ENCODE measurements at regions not wholly inside any gene's neighbourhood (a gene's known extent, or its start where the extent isn't known, plus 50 kb on each side); places are given as distances from the start of the nearest gene placed in this dataset.

DNA sequence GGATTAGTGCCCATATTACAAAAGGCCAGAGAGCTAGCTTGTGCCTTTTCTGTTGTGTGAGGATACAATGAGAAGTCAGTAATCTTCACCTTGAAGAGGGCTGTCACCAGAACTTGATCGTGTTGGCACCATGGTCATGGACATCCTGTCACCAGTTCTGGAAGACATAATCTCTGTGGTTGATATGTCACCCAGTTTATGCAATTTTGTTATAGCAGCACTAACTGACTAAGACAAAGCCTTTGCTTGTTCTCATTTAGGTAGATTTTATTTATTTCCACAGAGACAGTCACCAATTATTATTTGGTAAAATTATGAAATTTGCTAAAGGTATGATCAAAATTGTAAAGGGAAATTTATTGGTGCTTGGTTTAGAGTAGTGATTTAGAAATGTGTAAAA is 308.8 kb upstream of the CPXCR1 start:
- DNase-seq (ENCODE audit: low spot score) = no peak
- TF ChIP-seq CTCF (IDR thresholded peaks at IDR 0.05) = no peak
- Histone ChIP-seq H3K27ac (no peak overlapping the region), H3K4me3 (no peak overlapping the region)

- H3K27ac ChIP-seq = no peak overlapping the region
- no peak overlapping the region for H3K4me3 ChIP-seq
- TF ChIP-seq CTCF (IDR thresholded peaks at IDR 0.05) = no peak
- no peak for DNase-seq (ENCODE audit: low spot score)
Observed at GRCh38 chrX:88439935-88440334, 307.1 kb upstream of the CPXCR1 start.

All from coronary artery (tissue), 2 donors.